ENCODE measurements at regions not wholly inside any gene's neighbourhood (a gene's known extent, or its start where the extent isn't known, plus 50 kb on each side); places are given as distances from the start of the nearest gene placed in this dataset.

- Histone ChIP-seq H3K4me1 (peaks cover 0 to 22% (median 20%) of the 10 kb centered on the region in 4 donors), H3K27me3 (no peaks in the 10 kb centered on the region), H3K27ac (no peak overlapping the region), H3K4me3 (no peak overlapping the region), H3K9me3 (no peaks in the 10 kb centered on the region), H3K36me3 (no peaks in the 10 kb centered on the region)
- WGBS, 2 donors, result 53 to 77% methylated on average over 1 of the region's 1 CpG
- no peak for DNase-seq
- TF ChIP-seq POLR2AphosphoS5 (IDR thresholded peaks at IDR 0.05) (no peak), EP300 (IDR thresholded peaks at IDR 0.05) (no peak), POLR2A (IDR thresholded peaks at IDR 0.05) (no peak)
- TF ChIP-seq, protein P1, sequence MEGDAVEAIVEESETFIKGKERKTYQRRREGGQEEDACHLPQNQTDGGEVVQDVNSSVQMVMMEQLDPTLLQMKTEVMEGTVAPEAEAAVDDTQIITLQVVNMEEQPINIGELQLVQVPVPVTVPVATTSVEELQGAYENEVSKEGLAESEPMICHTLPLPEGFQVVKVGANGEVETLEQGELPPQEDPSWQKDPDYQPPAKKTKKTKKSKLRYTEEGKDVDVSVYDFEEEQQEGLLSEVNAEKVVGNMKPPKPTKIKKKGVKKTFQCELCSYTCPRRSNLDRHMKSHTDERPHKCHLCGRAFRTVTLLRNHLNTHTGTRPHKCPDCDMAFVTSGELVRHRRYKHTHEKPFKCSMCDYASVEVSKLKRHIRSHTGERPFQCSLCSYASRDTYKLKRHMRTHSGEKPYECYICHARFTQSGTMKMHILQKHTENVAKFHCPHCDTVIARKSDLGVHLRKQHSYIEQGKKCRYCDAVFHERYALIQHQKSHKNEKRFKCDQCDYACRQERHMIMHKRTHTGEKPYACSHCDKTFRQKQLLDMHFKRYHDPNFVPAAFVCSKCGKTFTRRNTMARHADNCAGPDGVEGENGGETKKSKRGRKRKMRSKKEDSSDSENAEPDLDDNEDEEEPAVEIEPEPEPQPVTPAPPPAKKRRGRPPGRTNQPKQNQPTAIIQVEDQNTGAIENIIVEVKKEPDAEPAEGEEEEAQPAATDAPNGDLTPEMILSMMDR (IDR thresholded peaks at IDR 0.05), result no peak
- intact Hi-C loops (cut with DNase I), result loop anchor here (10.0 kb wide), 1 partner anchor 260 kb away; no protein-coding TSS in a partner anchor
Observed at GRCh38 chr2:160924936-160925353, 235.3 kb upstream of the TANK start.

- Histone ChIP-seq H3K36me3 (no peaks in the 10 kb centered on the region), H3K27ac (no peak overlapping the region), H3K27me3 (no peaks in the 10 kb centered on the region), H3K4me1 (peaks cover 0 to 12% (median 11%) of the 10 kb centered on the region in 4 donors), H3K9me3 (no peaks in the 10 kb centered on the region), H3K4me3 (no peak overlapping the region)
- TF ChIP-seq POLR2A (IDR thresholded peaks at IDR 0.05) (no peak), EP300 (IDR thresholded peaks at IDR 0.05) (no peak), POLR2AphosphoS5 (IDR thresholded peaks at IDR 0.05) (no peak)
- TF ChIP-seq, protein P1 (IDR thresholded peaks at IDR 0.05), result no peak
- intact Hi-C loops (cut with DNase I), result loop anchor here (10.0 kb wide), 1 partner anchor 261 kb away; no protein-coding TSS in a partner anchor
- 86 to 89% methylated on average over 1 of the region's 1 CpG for WGBS, 2 donors
- DNase-seq, result no peak
Observed at GRCh38 chr2:160925956-160926355, 234.3 kb upstream of the TANK start.

- intact Hi-C loops (cut with DNase I), result loop anchor here (10.0 kb wide), 1 partner anchor 263 kb away; no protein-coding TSS in a partner anchor
- no peak overlapping the region for H3K4me3 ChIP-seq
- TF ChIP-seq EP300 (IDR thresholded peaks at IDR 0.05), result no peak
- TF ChIP-seq POLR2AphosphoS5 (IDR thresholded peaks at IDR 0.05), result no peak
- TF ChIP-seq, protein P1 (IDR thresholded peaks at IDR 0.05), result no peak
- no peak for TF ChIP-seq POLR2A (IDR thresholded peaks at IDR 0.05)
- no peaks in the 10 kb centered on the region for H3K4me1 ChIP-seq
- WGBS, 2 donors, result 47 to 48% methylated on average over 2 of the region's 2 CpGs
- H3K9me3 ChIP-seq, result no peaks in the 10 kb centered on the region
- DNase-seq, result no peak
- H3K27ac ChIP-seq, result no peak overlapping the region
- no peaks in the 10 kb centered on the region for H3K27me3 ChIP-seq
- no peaks in the 10 kb centered on the region for H3K36me3 ChIP-seq
Observed at GRCh38 chr2:160927324-160927723, 232.9 kb upstream of the TANK start.

DNA sequence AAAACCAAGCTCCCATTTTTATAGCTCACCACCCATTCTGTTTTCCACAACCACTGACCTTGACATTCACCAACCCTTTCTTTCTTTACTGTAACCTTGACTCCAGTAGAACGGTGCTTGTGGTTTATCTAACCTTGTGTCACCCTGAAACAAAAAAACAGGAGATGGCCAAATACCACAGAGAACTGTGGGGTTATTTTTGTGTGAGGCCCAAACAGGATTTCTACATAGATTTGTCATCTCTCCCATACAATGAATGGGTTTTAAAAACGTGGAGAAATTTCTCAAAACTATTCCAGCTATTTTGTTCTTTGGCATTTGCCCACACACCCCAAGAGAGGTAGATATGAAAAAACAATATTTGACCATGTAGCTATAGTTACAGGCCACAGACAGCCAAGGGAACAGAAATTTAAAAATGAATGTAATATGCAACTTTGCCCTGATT, 231.3 kb upstream of the TANK start:
- H3K9me3 ChIP-seq, result no peaks in the 10 kb centered on the region
- intact Hi-C loops (cut with DNase I), result loop anchor here (10.0 kb wide), 1 partner anchor 264 kb away; no protein-coding TSS in a partner anchor
- no peaks in the 10 kb centered on the region for H3K4me1 ChIP-seq
- H3K27ac ChIP-seq, result peak overlapping the region in 1 of 4 donors; percentile 10
- no peak for TF ChIP-seq EP300 (IDR thresholded peaks at IDR 0.05)
- no peak for TF ChIP-seq POLR2AphosphoS5 (IDR thresholded peaks at IDR 0.05)
- TF ChIP-seq, protein P1 (IDR thresholded peaks at IDR 0.05), result no peak
- TF ChIP-seq POLR2A (IDR thresholded peaks at IDR 0.05), result no peak
- no peaks in the 10 kb centered on the region for H3K27me3 ChIP-seq
- no peaks in the 10 kb centered on the region for H3K36me3 ChIP-seq
- no peak for DNase-seq
- WGBS, 2 donors, result 38 to 52% methylated on average over 2 of the region's 2 CpGs
- no peak overlapping the region for H3K4me3 ChIP-seq

- Histone ChIP-seq H3K27ac (no peak overlapping the region), H3K36me3 (no peaks in the 10 kb centered on the region), H3K4me1 (no peaks in the 10 kb centered on the region), H3K27me3 (no peaks in the 10 kb centered on the region), H3K9me3 (no peaks in the 10 kb centered on the region), H3K4me3 (no peak overlapping the region)
- no peak for DNase-seq
- no peak for TF ChIP-seq POLR2AphosphoS5 (IDR thresholded peaks at IDR 0.05)
- TF ChIP-seq POLR2A (IDR thresholded peaks at IDR 0.05), result no peak
- TF ChIP-seq EP300 (IDR thresholded peaks at IDR 0.05), result no peak
- TF ChIP-seq, protein P1 (IDR thresholded peaks at IDR 0.05), result no peak
- 56 to 78% methylated on average over 6 of the region's 6 CpGs for WGBS, 2 donors
- intact Hi-C loops (cut with DNase I), result no loop called here
Observed at GRCh38 chr2:160931531-160931930, 228.7 kb upstream of the TANK start.
